GM13976 (cell line): ENCODE measurements at regions not wholly inside any gene's neighbourhood (a gene's known extent, or its start where the extent isn't known, plus 50 kb on each side); places are given as distances from the start of the nearest gene placed in this dataset.

Experiments used
- DNase-seq: peaks from one replicate; pipeline ENCODE4 v3.0.0; 2012; ENCODE audit warnings: low spot score
- CTCF ChIP-seq: IDR thresholded peaks from 2 replicates; pipeline ENCODE4 v1.5.1; 2012; ENCODE audit warnings: borderline replicate concordance, mild to moderate bottlenecking; ENCODE audit not compliant: insufficient read depth; ENCODE audit errors: extremely low read depth, missing control alignments, control extremely low read depth
- in situ Hi-C: fragments of 300-500 bp; cut with MboI; formaldehyde crosslinking; loops from one replicate; pipeline ENCODE4 v1.12.0; 2022; ENCODE audit warnings: low sequenced_read_pairs, mixed read lengths, inconsistent platforms; ENCODE audit not compliant: unreplicated experiment

GRCh38 chr21:35346697-35347096 lies 297.6 kb upstream of the RUNX1 start:
- no peak for DNase-seq
- in situ Hi-C loops, result no loop called here
- no peak for TF ChIP-seq CTCF

- TF ChIP-seq CTCF, result no peak
- in situ Hi-C loops, result no loop called here
- DNase-seq, result no peak
These were observed 296.9 kb upstream of the RUNX1 start for GRCh38 chr21:35345954-35346353.

GRCh38 chr21:35344582-35344981 lies 295.5 kb upstream of the RUNX1 start:
- in situ Hi-C loops, result no loop called here
- no peak for DNase-seq
- no peak for TF ChIP-seq CTCF

GRCh38 chr21:35343046-35343819 lies 294.1 kb upstream of the RUNX1 start:
- no peak for TF ChIP-seq CTCF
- DNase-seq, result peak; percentile 29

GRCh38 chr21:35342440-35342839 lies 293.3 kb upstream of the RUNX1 start:
- peak; percentile 62 for DNase-seq
- in situ Hi-C loops, result no loop called here
- TF ChIP-seq CTCF, result no peak

More at GRCh38 chr21:35343046-35343819, 294.1 kb upstream of the RUNX1 start:
- in situ Hi-C loops, result no loop called here

GRCh38 chr21:35340273-35340672 lies 291.2 kb upstream of the RUNX1 start:
- in situ Hi-C loops, result no loop called here
- no peak for DNase-seq
- no peak for TF ChIP-seq CTCF
